ENCODE measurements at regions not wholly inside any gene's neighbourhood (a gene's known extent, or its start where the extent isn't known, plus 50 kb on each side); places are given as distances from the start of the nearest gene placed in this dataset.

DNA sequence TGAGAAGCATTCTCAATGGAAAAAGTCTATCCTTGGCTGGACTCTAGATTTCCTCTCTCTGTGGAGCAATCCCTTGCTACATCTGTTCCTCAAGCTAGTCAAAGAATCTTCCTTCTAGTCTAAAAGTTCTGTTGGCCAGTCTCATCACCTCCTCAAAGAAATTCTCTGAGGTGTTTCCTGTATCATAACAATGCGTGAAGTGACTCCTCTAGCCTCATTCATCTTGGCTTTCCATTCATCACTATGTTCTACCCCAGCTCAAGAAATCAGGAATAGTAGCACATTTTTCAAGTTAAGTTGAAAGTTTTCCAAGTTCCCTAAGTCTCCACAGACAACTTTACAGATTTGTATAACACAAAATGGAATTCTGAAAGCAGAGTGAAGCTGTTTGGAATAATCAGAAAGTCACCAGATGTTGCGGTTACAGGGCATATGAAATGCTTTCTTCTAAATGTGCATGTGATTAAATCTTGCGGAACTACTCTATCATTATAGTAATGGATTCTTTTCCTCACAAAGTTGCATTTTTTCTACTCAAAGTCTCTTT is 176.6 kb upstream of the FREM1 start:
- TF ChIP-seq POLR2A (IDR thresholded peaks at IDR 0.05; ENCODE audit: low read length) (no peak), GATA1 (IDR thresholded peaks at IDR 0.05; ENCODE audit: low read depth, low read length) (no peak)
